Trophoblast cell (in vitro differentiated cells and primary cell): ENCODE measurements at regions not wholly inside any gene's neighbourhood (a gene's known extent, or its start where the extent isn't known, plus 50 kb on each side); places are given as distances from the start of the nearest gene placed in this dataset.
"Not testable (repeated sequence)": the region's sequence is repeated elsewhere in the genome, so short reads cannot be mapped to it uniquely, and the experiment has no call there.

Experiments
- DNase-seq, 2 donors: peaks; one replicate each; pipeline ENCODE4 v3.0.0-alpha.2; 2016
- H2AFZ ChIP-seq: 2 replicates; pipeline ENCODE4 v1.6.1; 2013; ENCODE audit warnings: low read length, moderate library complexity, mild to moderate bottlenecking; ENCODE audit not compliant: insufficient read depth, poor library complexity
- H2AK5ac ChIP-seq: 2 replicates; pipeline ENCODE4 v1.6.1; 2013; ENCODE audit warnings: mild to moderate bottlenecking, low read length
- H2BK120ac ChIP-seq: 2 replicates; pipeline ENCODE4 v1.6.1; 2013; ENCODE audit warnings: low read length, mild to moderate bottlenecking, moderate library complexity; ENCODE audit not compliant: insufficient read depth, poor library complexity
- H2BK12ac ChIP-seq: 2 replicates; pipeline ENCODE4 v1.6.1; 2013; ENCODE audit warnings: mild to moderate bottlenecking, low read length, moderate library complexity
- H2BK5ac ChIP-seq: 2 replicates; pipeline ENCODE4 v1.6.1; 2013; ENCODE audit warnings: low read length, low read depth, moderate library complexity, mild to moderate bottlenecking; ENCODE audit not compliant: poor library complexity
- H3K14ac ChIP-seq: 2 replicates; pipeline ENCODE4 v1.6.1; 2013; ENCODE audit warnings: mild to moderate bottlenecking, low read length
- H3K18ac ChIP-seq: 2 replicates; pipeline ENCODE4 v1.6.1; 2013; ENCODE audit warnings: mild to moderate bottlenecking, low read length
- H3K23ac ChIP-seq: 2 replicates; pipeline ENCODE4 v1.6.1; 2013; ENCODE audit warnings: low read length
- H3K27ac ChIP-seq: 2 replicates; pipeline ENCODE4 v1.5.1; 2013; ENCODE audit warnings: low read depth, mild to moderate bottlenecking, inconsistent platforms, low read length, moderate library complexity
- H3K27me3 ChIP-seq: 2 replicates; pipeline ENCODE4 v1.6.1; 2013; ENCODE audit warnings: inconsistent platforms, mild to moderate bottlenecking, low read length, moderate library complexity; ENCODE audit not compliant: insufficient read depth
- H3K36me3 ChIP-seq, 2 experiments: 1 replicate in 1 of 2; 2 replicates in 1 of 2; pipeline ENCODE4 v1.6.1; 2013; ENCODE audit warnings: low read length in 2 of 2, mild to moderate bottlenecking in 2 of 2, moderate library complexity in 1 of 2; ENCODE audit not compliant: insufficient read depth in 2 of 2, control insufficient read depth in 1 of 2
- H3K4ac ChIP-seq: 2 replicates; pipeline ENCODE4 v1.6.1; 2013; ENCODE audit warnings: low read depth, mild to moderate bottlenecking, low read length, moderate library complexity
- H3K4me1 ChIP-seq, 2 experiments: 1 replicate in 1 of 2; 2 replicates in 1 of 2; pipeline ENCODE4 v1.6.1; 2013; ENCODE audit warnings: low read length in 2 of 2, mild to moderate bottlenecking in 2 of 2, moderate library complexity in 1 of 2; ENCODE audit not compliant: insufficient read depth in 2 of 2, control insufficient read depth in 1 of 2
- H3K4me2 ChIP-seq: 2 replicates; pipeline ENCODE4 v1.6.1; 2013; ENCODE audit warnings: inconsistent platforms, mild to moderate bottlenecking, low read length, moderate library complexity
- H3K4me3 ChIP-seq: 2 replicates; pipeline ENCODE4 v1.5.1; 2013; ENCODE audit warnings: mild to moderate bottlenecking, low read depth, low read length, inconsistent platforms
- H3K79me1 ChIP-seq: one replicate; pipeline ENCODE4 v1.6.1; 2013; ENCODE audit warnings: low read length
- H3K79me2 ChIP-seq: 2 replicates; pipeline ENCODE4 v1.6.1; 2013; ENCODE audit warnings: low read length, mild to moderate bottlenecking; ENCODE audit not compliant: control insufficient read depth, insufficient read depth, poor library complexity
- H3K9ac ChIP-seq: 2 replicates; pipeline ENCODE4 v1.6.1; 2013; ENCODE audit warnings: mild to moderate bottlenecking, low read length
- H3K9me3 ChIP-seq: 2 replicates; pipeline ENCODE4 v1.6.1; 2013; ENCODE audit warnings: low read depth, mild to moderate bottlenecking, control low read depth, inconsistent platforms, low read length; ENCODE audit not compliant: insufficient read depth
- H4K12ac ChIP-seq: 2 replicates; pipeline ENCODE4 v1.6.1; 2013; ENCODE audit warnings: low read depth, mild to moderate bottlenecking, low read length, moderate library complexity
- H4K8ac ChIP-seq: 2 replicates; pipeline ENCODE4 v1.6.1; 2013; ENCODE audit warnings: low read depth, mild to moderate bottlenecking, low read length, moderate library complexity
- H4K91ac ChIP-seq: one replicate; pipeline ENCODE4 v1.6.1; 2013; ENCODE audit warnings: low read depth, mild to moderate bottlenecking, low read length, moderate library complexity
- WGBS: extraction: QIAGEN DNeasy Blood & Tissue Kit; methylation state at CpG from one replicate; pipeline ENCODE4 v1.1.7; 2013; ENCODE audit warnings: missing lambda C conversion rate; ENCODE audit not compliant: insufficient read length, insufficient coverage; ENCODE audit errors: extremely low coverage; 5-methylcytosine and 5-hydroxymethylcytosine counted together

GRCh38 chr16:29312345-29312675, 94.2 kb downstream of the NPIPB11 start:
- H3K4ac ChIP-seq, H2BK12ac ChIP-seq, H3K36me3 ChIP-seq, H3K79me1 ChIP-seq, H3K27me3 ChIP-seq, H2BK120ac ChIP-seq, H4K91ac ChIP-seq, H4K8ac ChIP-seq, H2AK5ac ChIP-seq, H3K4me1 ChIP-seq, H3K4me2 ChIP-seq, H2AFZ ChIP-seq, H4K12ac ChIP-seq, DNase-seq, H3K79me2 ChIP-seq, H3K9me3 ChIP-seq, H3K27ac ChIP-seq, H3K4me3 ChIP-seq, H3K9ac ChIP-seq, H3K23ac ChIP-seq, H3K14ac ChIP-seq, H2BK5ac ChIP-seq, H3K18ac ChIP-seq: not testable (repeated sequence)
- WGBS: no CpG with 5 or more reads among the region's 18 CpGs

GRCh38 chr16:29311461-29312344, 94.8 kb downstream of the NPIPB11 start:
- H3K27me3 ChIP-seq: no peaks in the 10 kb centered on the region

GRCh38 chr16:29310852-29311314, 95.6 kb downstream of the NPIPB11 start:
- no peak overlapping the region for H3K27ac ChIP-seq
- no peak overlapping the region for H2AFZ ChIP-seq
- no peaks in the 10 kb centered on the region for H3K27me3 ChIP-seq
- H3K79me1 ChIP-seq: no peaks in the 10 kb centered on the region
- H3K9ac ChIP-seq: no peak overlapping the region
- no peak overlapping the region for H2AK5ac ChIP-seq
- H2BK120ac ChIP-seq: no peak overlapping the region
- no peak overlapping the region for H3K4me2 ChIP-seq
- H4K12ac ChIP-seq: no peak overlapping the region
- no peak for DNase-seq
- H3K18ac ChIP-seq: no peak overlapping the region
- no peak overlapping the region for H4K8ac ChIP-seq
- H3K4me1 ChIP-seq: peaks cover 2 to 8% of the 10 kb centered on the region in 2 experiments
- peaks cover 2% of the 10 kb centered on the region for H3K9me3 ChIP-seq
- no peak overlapping the region for H2BK5ac ChIP-seq
- H3K79me2 ChIP-seq: no peaks in the 10 kb centered on the region
- H3K4ac ChIP-seq: no peak overlapping the region
- no peak overlapping the region for H3K14ac ChIP-seq
- H4K91ac ChIP-seq: no peak overlapping the region
- H3K4me3 ChIP-seq: no peak overlapping the region
- no peak overlapping the region for H3K23ac ChIP-seq
- H2BK12ac ChIP-seq: no peak overlapping the region
- no peaks in the 10 kb centered on the region for H3K36me3 ChIP-seq
- WGBS: no CpG with 5 or more reads among the region's 11 CpGs

More at GRCh38 chr16:29311461-29312344, 94.8 kb downstream of the NPIPB11 start:
- no peaks in the 10 kb centered on the region for H3K79me2 ChIP-seq
- peaks cover 2 to 8% of the 10 kb centered on the region in 2 experiments for H3K4me1 ChIP-seq
- no peak overlapping the region for H3K18ac ChIP-seq
- no peak overlapping the region for H2BK120ac ChIP-seq
- H3K14ac ChIP-seq: no peak overlapping the region
- H2BK5ac ChIP-seq: no peak overlapping the region
- H4K8ac ChIP-seq: no peak overlapping the region
- WGBS: no CpG with 5 or more reads among the region's 20 CpGs
- no peak overlapping the region for H3K27ac ChIP-seq
- no peak overlapping the region for H2BK12ac ChIP-seq
- no peak for DNase-seq
- H4K91ac ChIP-seq: no peak overlapping the region
- no peak overlapping the region for H3K23ac ChIP-seq
- no peak overlapping the region for H2AFZ ChIP-seq
- no peak overlapping the region for H3K9ac ChIP-seq
- no peak overlapping the region for H3K4ac ChIP-seq
- peaks cover 2% of the 10 kb centered on the region for H3K9me3 ChIP-seq
- H3K36me3 ChIP-seq: no peaks in the 10 kb centered on the region
- no peak overlapping the region for H2AK5ac ChIP-seq
- no peaks in the 10 kb centered on the region for H3K79me1 ChIP-seq
- H4K12ac ChIP-seq: no peak overlapping the region
- no peak overlapping the region for H3K4me2 ChIP-seq
- H3K4me3 ChIP-seq: peak overlapping the region; percentile 45

- H2AFZ ChIP-seq, H3K18ac ChIP-seq, DNase-seq, H3K23ac ChIP-seq, H2BK120ac ChIP-seq, H3K4me3 ChIP-seq, H3K36me3 ChIP-seq, H3K9me3 ChIP-seq, H4K91ac ChIP-seq, H4K12ac ChIP-seq, H3K79me2 ChIP-seq, H2BK12ac ChIP-seq, H3K79me1 ChIP-seq, H2AK5ac ChIP-seq, H4K8ac ChIP-seq, H3K14ac ChIP-seq, H3K9ac ChIP-seq, H3K27ac ChIP-seq, H3K4ac ChIP-seq, H3K4me1 ChIP-seq, H3K4me2 ChIP-seq, H3K27me3 ChIP-seq, H2BK5ac ChIP-seq: not testable (repeated sequence)
- WGBS: no CpG with 5 or more reads among the region's 9 CpGs
These were observed 96.3 kb downstream of the NPIPB11 start for GRCh38 chr16:29310243-29310642.
